ENCODE measurements at regions not wholly inside any gene's neighbourhood (a gene's known extent, or its start where the extent isn't known, plus 50 kb on each side); places are given as distances from the start of the nearest gene placed in this dataset.

- DNase-seq (ENCODE audit: low read depth in 2 of 2), result no peak
Measured at GRCh38 chr7:8937204-8937603, 503.8 kb downstream of the NXPH1 start.

GRCh38 chr7:8938044-8938805 lies 504.8 kb downstream of the NXPH1 start:
- no peak for DNase-seq (ENCODE audit: low read depth in 2 of 2)

GRCh38 chr7:8939446-8939845 lies 506.0 kb downstream of the NXPH1 start:
- DNase-seq (ENCODE audit: low read depth in 2 of 2), result no peak

GRCh38 chr7:8963722-8964121 lies 530.3 kb downstream of the NXPH1 start:
- DNase-seq (ENCODE audit: low read depth in 2 of 2), result no peak

GRCh38 chr7:8965177-8965576 lies 531.8 kb downstream of the NXPH1 start:
- DNase-seq (ENCODE audit: low read depth in 2 of 2), result no peak

GRCh38 chr7:8973601-8974000 lies 540.2 kb downstream of the NXPH1 start:
- no peak for DNase-seq (ENCODE audit: low read depth in 2 of 2)

- no peak for DNase-seq (ENCODE audit: low read depth in 2 of 2)
Measured at GRCh38 chr7:8975681-8976080, 542.3 kb downstream of the NXPH1 start.

- DNase-seq (ENCODE audit: low read depth in 2 of 2), result no peak
Measured at GRCh38 chr7:8982338-8982992, 549.1 kb downstream of the NXPH1 start.

- no peak for DNase-seq (ENCODE audit: low read depth in 2 of 2)
Measured at GRCh38 chr7:8985255-8985654, 551.8 kb downstream of the NXPH1 start.

- no peak for DNase-seq (ENCODE audit: low read depth in 2 of 2)
Measured at GRCh38 chr7:8988267-8988666, 554.9 kb downstream of the NXPH1 start.

GRCh38 chr7:8991159-8991558 lies 557.8 kb downstream of the NXPH1 start:
- DNase-seq (ENCODE audit: low read depth in 2 of 2), result no peak

GRCh38 chr7:8998762-8999161 lies 565.4 kb downstream of the NXPH1 start:
- no peak for DNase-seq (ENCODE audit: low read depth in 2 of 2)

- DNase-seq (ENCODE audit: low read depth in 2 of 2), result no peak
Measured at GRCh38 chr7:9013940-9014339, 580.5 kb downstream of the NXPH1 start.

- no peak for DNase-seq (ENCODE audit: low read depth in 2 of 2)
Measured at GRCh38 chr7:9017286-9017685, 583.9 kb downstream of the NXPH1 start.

- no peak for DNase-seq (ENCODE audit: low read depth in 2 of 2)
Measured at GRCh38 chr7:9022456-9022855, 589.0 kb downstream of the NXPH1 start.

- DNase-seq (ENCODE audit: low read depth in 2 of 2), result no peak
Measured at GRCh38 chr7:9023675-9024294, 590.4 kb downstream of the NXPH1 start.

GRCh38 chr7:9026121-9026520 lies 592.7 kb downstream of the NXPH1 start:
- DNase-seq (ENCODE audit: low read depth in 2 of 2), result no peak

GRCh38 chr7:9028012-9028411 lies 594.6 kb downstream of the NXPH1 start:
- DNase-seq (ENCODE audit: low read depth in 2 of 2), result no peak

- DNase-seq (ENCODE audit: low read depth in 2 of 2), result no peak
Measured at GRCh38 chr7:9029681-9030530, 596.5 kb downstream of the NXPH1 start.

- no peak for DNase-seq (ENCODE audit: low read depth in 2 of 2)
Measured at GRCh38 chr7:9030976-9031375, 597.6 kb downstream of the NXPH1 start.

- DNase-seq (ENCODE audit: low read depth in 2 of 2), result no peak
Measured at GRCh38 chr7:9031386-9031785, 598.0 kb downstream of the NXPH1 start.

GRCh38 chr7:9036080-9036479 lies 602.7 kb downstream of the NXPH1 start:
- DNase-seq (ENCODE audit: low read depth in 2 of 2), result no peak

Data from stimulated activated CD4-positive, alpha-beta T cell treated with anti-CD3 and anti-CD28 coated beads, Interleukin-12 subunit alpha, Interleukin-12 subunit beta, amount 100 ng/mL, for 24 hours (primary cell).